Progenitor cell of endocrine pancreas (in vitro differentiated cells): ENCODE measurements at regions not wholly inside any gene's neighbourhood (a gene's known extent, or its start where the extent isn't known, plus 50 kb on each side); places are given as distances from the start of the nearest gene placed in this dataset.
A peak's percentile ranks its signal among the peaks of the same experiment; 100 is the strongest.

Source experiments
- DNase-seq: peaks from one replicate; pipeline ENCODE4 v3.0.0; 2021; ENCODE audit warnings: low spot score; ENCODE audit not compliant: unreplicated experiment
- H3K27ac Mint-ChIP-seq: 2 replicates; pipeline ENCODE4 v1.8.0; 2021; ENCODE audit warnings: mild to moderate bottlenecking, moderate library complexity, mixed read lengths
- H3K27me3 Mint-ChIP-seq: 2 replicates; pipeline ENCODE4 v1.8.0; 2021; ENCODE audit warnings: mixed read lengths
- H3K36me3 Mint-ChIP-seq: 2 replicates; pipeline ENCODE4 v1.8.0; 2022; ENCODE audit warnings: mixed read lengths; ENCODE audit not compliant: insufficient read depth
- H3K4me1 Mint-ChIP-seq: 2 replicates; pipeline ENCODE4 v1.8.0; 2021; ENCODE audit warnings: low read depth, mixed read lengths
- H3K4me3 Mint-ChIP-seq: 2 replicates; pipeline ENCODE4 v1.8.0; 2021; ENCODE audit warnings: low read depth, mild to moderate bottlenecking, moderate library complexity, mixed read lengths
- H3K9me3 Mint-ChIP-seq: 2 replicates; pipeline ENCODE4 v1.8.0; 2021; ENCODE audit warnings: low read depth, mixed read lengths
- CTCF ChIP-seq: fragments of 200-600 bp; sonication (generic); IDR thresholded peaks from one replicate; pipeline ENCODE4 v1.5.0; 2021; ENCODE audit warnings: antibody characterized with exemption, mild to moderate bottlenecking; ENCODE audit not compliant: unreplicated experiment

- Mint-ChIP-seq H3K27ac (peak overlapping the region; percentile 95), H3K4me3 (no peak overlapping the region), H3K4me1 (peaks cover 31% of the 10 kb centered on the region), H3K36me3 (peaks cover 7% of the 10 kb centered on the region), H3K9me3 (no peaks in the 10 kb centered on the region), H3K27me3 (no peaks in the 10 kb centered on the region)
- no peak for DNase-seq
- no peak for TF ChIP-seq CTCF
Observed at GRCh38 chr12:124513297-124513867, 54.0 kb downstream of the NCOR2 start.

- no peak overlapping the region for H3K4me3 Mint-ChIP-seq
- H3K27me3 Mint-ChIP-seq, result no peaks in the 10 kb centered on the region
- no peak for DNase-seq
- no peaks in the 10 kb centered on the region for H3K9me3 Mint-ChIP-seq
- H3K36me3 Mint-ChIP-seq, result peaks cover 6% of the 10 kb centered on the region
- peak overlapping the region; percentile 95 for H3K27ac Mint-ChIP-seq
- TF ChIP-seq CTCF, result no peak
- H3K4me1 Mint-ChIP-seq, result peaks cover 29% of the 10 kb centered on the region
Observed at GRCh38 chr12:124512667-124513296, 54.6 kb downstream of the NCOR2 start.

GRCh38 chr12:124511259-124511985 is 56.0 kb downstream of the NCOR2 start:
- Mint-ChIP-seq H3K27ac (no peak overlapping the region), H3K9me3 (no peaks in the 10 kb centered on the region), H3K36me3 (peaks cover 6% of the 10 kb centered on the region), H3K4me1 (peaks cover 38% of the 10 kb centered on the region), H3K27me3 (no peaks in the 10 kb centered on the region), H3K4me3 (no peak overlapping the region)
- TF ChIP-seq CTCF, result no peak
- no peak for DNase-seq

- Mint-ChIP-seq H3K27ac (peak overlapping the region; percentile 82), H3K9me3 (no peaks in the 10 kb centered on the region), H3K4me3 (no peak overlapping the region), H3K27me3 (no peaks in the 10 kb centered on the region), H3K4me1 (peaks cover 42% of the 10 kb centered on the region), H3K36me3 (peaks cover 3% of the 10 kb centered on the region)
- no peak for DNase-seq
- TF ChIP-seq CTCF, result no peak
Observed at GRCh38 chr12:124510301-124510970, 57.0 kb downstream of the NCOR2 start.

GRCh38 chr12:124509676-124510300 is 57.6 kb downstream of the NCOR2 start:
- TF ChIP-seq CTCF, result no peak
- H3K4me3 Mint-ChIP-seq, result no peak overlapping the region
- H3K27ac Mint-ChIP-seq, result peak overlapping the region; percentile 94
- H3K36me3 Mint-ChIP-seq, result peaks cover 1% of the 10 kb centered on the region
- no peaks in the 10 kb centered on the region for H3K9me3 Mint-ChIP-seq
- no peak for DNase-seq
- H3K4me1 Mint-ChIP-seq, result peaks cover 44% of the 10 kb centered on the region
- H3K27me3 Mint-ChIP-seq, result no peaks in the 10 kb centered on the region
